Fibroblast of mammary gland (primary cell): ENCODE measurements at regions not wholly inside any gene's neighbourhood (a gene's known extent, or its start where the extent isn't known, plus 50 kb on each side); places are given as distances from the start of the nearest gene placed in this dataset.

Experiments used
- DNase-seq: peaks from one replicate; pipeline ENCODE4 v3.0.0-alpha.2; 2010; ENCODE audit warnings: low read depth
- H3K4me3 ChIP-seq: 2 replicates; pipeline ENCODE4 v1.5.1; 2011; ENCODE audit warnings: low read depth, mild to moderate bottlenecking, low read length, moderate library complexity; ENCODE audit not compliant: control insufficient read depth
- CTCF ChIP-seq: conservative IDR thresholded peaks from 2 replicates; pipeline ENCODE4 v1.5.1; 2011; ENCODE audit warnings: low read depth, low read length, inconsistent platforms; ENCODE audit not compliant: control insufficient read depth, insufficient read depth

DNA sequence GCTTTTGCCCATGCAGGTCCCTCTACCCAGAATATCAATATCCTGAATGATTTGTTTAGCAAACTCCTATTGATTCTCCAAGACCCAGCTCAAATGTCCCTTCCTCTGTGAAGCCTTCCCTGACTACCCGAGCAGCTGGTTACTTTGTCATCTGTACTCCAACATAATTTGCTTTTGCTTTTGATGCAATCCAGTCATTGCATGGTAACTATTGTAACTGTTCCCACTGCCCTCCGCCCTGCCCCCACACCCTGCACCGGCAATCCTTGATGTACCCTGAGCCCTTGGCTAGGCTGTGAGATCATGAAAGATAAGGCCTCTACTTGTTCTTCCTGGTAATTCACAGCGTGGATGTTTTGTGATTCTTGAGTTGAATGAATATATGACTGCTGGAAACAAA, 119.9 kb upstream of the BOD1 start:
- no peak overlapping the region for H3K4me3 ChIP-seq
- DNase-seq = no peak
- no peak for TF ChIP-seq CTCF

DNA sequence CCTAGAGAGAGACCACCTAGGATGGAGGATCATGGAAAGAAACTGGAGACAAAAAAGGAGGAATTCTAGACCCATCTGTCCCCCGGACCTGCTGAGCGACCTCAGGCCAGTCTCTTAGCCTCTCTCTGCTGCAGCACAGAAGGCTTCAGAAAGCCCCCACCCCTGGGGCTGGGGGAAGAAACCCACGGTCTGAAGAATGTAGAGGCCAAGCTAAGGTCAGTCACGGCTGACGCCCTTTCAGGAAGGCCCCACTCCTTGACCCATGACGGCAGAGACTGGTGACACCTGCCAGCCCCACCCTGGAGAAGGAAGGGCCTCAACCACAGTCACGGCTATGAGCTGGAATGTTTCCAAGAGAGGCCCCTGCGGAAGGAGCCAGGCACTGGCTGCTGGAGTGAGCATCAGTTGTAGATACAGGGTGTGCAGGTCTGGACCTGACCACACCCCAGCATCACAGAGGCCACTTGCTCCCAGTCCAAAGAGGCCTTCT, 120.5 kb upstream of the BOD1 start:
- no peak for TF ChIP-seq CTCF
- DNase-seq = no peak
- no peak overlapping the region for H3K4me3 ChIP-seq

- no peak for DNase-seq
- no peak overlapping the region for H3K4me3 ChIP-seq
- TF ChIP-seq CTCF = no peak
These were observed 123.3 kb upstream of the BOD1 start for GRCh38 chr5:173739741-173740140.

- no peak overlapping the region for H3K4me3 ChIP-seq
- no peak for TF ChIP-seq CTCF
- no peak for DNase-seq
These were observed 124.0 kb upstream of the BOD1 start for GRCh38 chr5:173740400-173740799.

- no peak for TF ChIP-seq CTCF
- no peak for DNase-seq
These were observed 124.6 kb upstream of the BOD1 start for GRCh38 chr5:173741087-173741486.

DNA sequence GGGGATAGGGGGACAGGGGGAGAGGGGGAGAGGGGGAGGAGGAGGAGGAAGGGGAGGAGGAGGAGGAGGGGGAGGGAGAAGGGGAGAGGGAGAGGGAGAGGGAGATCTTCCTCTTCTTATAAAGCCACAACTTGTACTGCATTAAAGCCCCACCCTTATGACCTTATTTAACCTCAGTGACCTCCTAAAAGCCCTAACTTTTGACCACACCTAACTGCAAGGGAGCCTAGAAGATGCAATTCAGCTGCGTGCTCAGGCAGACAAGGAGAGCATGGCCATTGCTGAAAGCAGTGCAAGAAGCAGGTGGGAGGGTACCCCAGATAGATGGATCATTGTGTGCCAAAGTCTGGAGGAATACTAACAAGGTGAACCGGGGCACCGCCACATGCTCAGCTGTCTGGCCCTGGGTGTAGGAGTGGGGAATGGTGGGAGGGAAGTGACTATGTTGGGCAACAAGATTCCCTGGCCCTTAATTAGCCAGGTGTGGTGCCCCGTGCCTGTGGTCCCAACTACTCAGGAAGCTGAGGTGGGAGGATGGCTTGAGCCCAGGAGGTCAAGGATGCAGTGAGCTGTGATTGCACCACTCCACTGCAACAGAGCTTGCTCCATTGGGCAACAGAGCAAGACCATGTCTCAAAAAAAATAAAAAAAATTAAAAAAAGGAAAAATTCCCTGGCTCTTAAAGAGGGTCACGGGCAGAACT, 125.4 kb upstream of the BOD1 start:
- TF ChIP-seq CTCF = no peak
- no peak for DNase-seq
- H3K4me3 ChIP-seq = no peak overlapping the region

More at GRCh38 chr5:173741087-173741486, 124.6 kb upstream of the BOD1 start:
- no peak overlapping the region for H3K4me3 ChIP-seq
